ENCODE measurements at regions not wholly inside any gene's neighbourhood (a gene's known extent, or its start where the extent isn't known, plus 50 kb on each side); places are given as distances from the start of the nearest gene placed in this dataset.

- TF ChIP-seq ZBTB33 (IDR thresholded peaks at IDR 0.05): no peak
- TF ChIP-seq RAD21 (IDR thresholded peaks at IDR 0.05): no peak
- no peak for TF ChIP-seq FOXA2 (IDR thresholded peaks at IDR 0.05)
- no peak for TF ChIP-seq TAF1 (conservative IDR thresholded peaks at IDR 0.05)
- TF ChIP-seq NR2F2 (IDR thresholded peaks at IDR 0.05): no peak
- no peak for TF ChIP-seq ATF3 (IDR thresholded peaks at IDR 0.05)
- no peak for TF ChIP-seq YY1 (IDR thresholded peaks at IDR 0.05)
- no peak for TF ChIP-seq MAX (IDR thresholded peaks at IDR 0.05)
- no peak for TF ChIP-seq GABPA (IDR thresholded peaks at IDR 0.05 in 1 of 2, conservative IDR thresholded peaks at IDR 0.05 in 1 of 2)
- TF ChIP-seq HNF4A (conservative IDR thresholded peaks at IDR 0.05): no peak
- TF ChIP-seq FOXA1 (IDR thresholded peaks at IDR 0.05): no peak
These were observed 147.9 kb downstream of the MRPL39 start (continued) for GRCh38 chr21:25459365-25459764.

- H3K4me1 ChIP-seq (ENCODE audit: control insufficient read depth in 4 of 4, insufficient read depth in 4 of 4, low read length in 3 of 4): peaks cover 1 to 6% (median 4%) of the 10 kb centered on the region in 4 donors
- H3K9ac ChIP-seq (ENCODE audit: low read depth in 1 of 2, low read length in 2 of 2): no peak overlapping the region
- H3K4me3 ChIP-seq (ENCODE audit: low read depth in 1 of 3, low read length in 3 of 3): no peak overlapping the region
- 73% methylated on average over 1 of the region's 1 CpG for WGBS
- no peak for TF ChIP-seq JUND (IDR thresholded peaks at IDR 0.05)
- no peak for TF ChIP-seq ATF3 (IDR thresholded peaks at IDR 0.05)
- TF ChIP-seq EGR1 (IDR thresholded peaks at IDR 0.05; ENCODE audit: low read depth in 2 of 2): no peak
- TF ChIP-seq ZBTB33 (IDR thresholded peaks at IDR 0.05): no peak
- no peak overlapping the region for H3K27ac ChIP-seq (ENCODE audit: low read depth in 1 of 2, low read length in 2 of 2)
- H3K9me3 ChIP-seq (ENCODE audit: control insufficient read depth in 4 of 4, low read length in 3 of 4): no peaks in the 10 kb centered on the region
- no peak for DNase-seq (ENCODE audit: low spot score)
- no peaks in the 10 kb centered on the region for H3K36me3 ChIP-seq (ENCODE audit: control insufficient read depth in 4 of 4, insufficient read depth in 3 of 4, low read depth in 1 of 4, low read length in 3 of 4)
- no peaks in the 10 kb centered on the region for H3K27me3 ChIP-seq (ENCODE audit: control insufficient read depth in 4 of 4, insufficient read depth in 4 of 4, low read length in 3 of 4)
These were observed 148.8 kb downstream of the MRPL39 start for GRCh38 chr21:25458484-25458883.

GRCh38 chr21:25457946-25458345, 149.3 kb downstream of the MRPL39 start:
- H3K4me3 ChIP-seq (ENCODE audit: low read depth in 1 of 3, low read length in 3 of 3): no peak overlapping the region
- H3K9ac ChIP-seq (ENCODE audit: low read depth in 1 of 2, low read length in 2 of 2): no peak overlapping the region
- H3K9me3 ChIP-seq (ENCODE audit: control insufficient read depth in 4 of 4, low read length in 3 of 4): no peaks in the 10 kb centered on the region
- H3K4me1 ChIP-seq (ENCODE audit: control insufficient read depth in 4 of 4, insufficient read depth in 4 of 4, low read length in 3 of 4): peaks cover 1 to 6% (median 4%) of the 10 kb centered on the region in 4 donors
- DNase-seq (ENCODE audit: low spot score): no peak
- H3K27ac ChIP-seq (ENCODE audit: low read depth in 1 of 2, low read length in 2 of 2): no peak overlapping the region
- no peaks in the 10 kb centered on the region for H3K27me3 ChIP-seq (ENCODE audit: control insufficient read depth in 4 of 4, insufficient read depth in 4 of 4, low read length in 3 of 4)
- no peaks in the 10 kb centered on the region for H3K36me3 ChIP-seq (ENCODE audit: control insufficient read depth in 4 of 4, insufficient read depth in 3 of 4, low read depth in 1 of 4, low read length in 3 of 4)
- WGBS: 91% methylated on average over 5 of the region's 5 CpGs
- TF ChIP-seq CTCF (IDR thresholded peaks at IDR 0.05; ENCODE audit: low read depth, low read length, missing input control) (no peak), NR2F2 (IDR thresholded peaks at IDR 0.05) (no peak), MAX (IDR thresholded peaks at IDR 0.05) (no peak), HNF4G (IDR thresholded peaks at IDR 0.05) (no peak), FOXA2 (IDR thresholded peaks at IDR 0.05) (no peak), SP1 (IDR thresholded peaks at IDR 0.05) (no peak), RXRA (IDR thresholded peaks at IDR 0.05) (no peak), HNF4A (conservative IDR thresholded peaks at IDR 0.05) (no peak), TAF1 (conservative IDR thresholded peaks at IDR 0.05) (no peak), YY1 (IDR thresholded peaks at IDR 0.05) (no peak), GABPA (IDR thresholded peaks at IDR 0.05 in 1 of 2, conservative IDR thresholded peaks at IDR 0.05 in 1 of 2) (no peak), RAD21 (IDR thresholded peaks at IDR 0.05) (no peak), ZBTB33 (IDR thresholded peaks at IDR 0.05) (no peak), JUND (IDR thresholded peaks at IDR 0.05) (no peak)
